Muscle of back (tissue), 3 donors: ENCODE measurements at regions not wholly inside any gene's neighbourhood (a gene's known extent, or its start where the extent isn't known, plus 50 kb on each side); places are given as distances from the start of the nearest gene placed in this dataset.
"Not testable (repeated sequence)": the region's sequence is repeated elsewhere in the genome, so short reads cannot be mapped to it uniquely, and the experiment has no call there.

Source experiments
- DNase-seq, 3 donors: peaks; one replicate each; pipeline versions ENCODE4 v3.0.0 to v3.0.0-alpha.2; 2013

DNA sequence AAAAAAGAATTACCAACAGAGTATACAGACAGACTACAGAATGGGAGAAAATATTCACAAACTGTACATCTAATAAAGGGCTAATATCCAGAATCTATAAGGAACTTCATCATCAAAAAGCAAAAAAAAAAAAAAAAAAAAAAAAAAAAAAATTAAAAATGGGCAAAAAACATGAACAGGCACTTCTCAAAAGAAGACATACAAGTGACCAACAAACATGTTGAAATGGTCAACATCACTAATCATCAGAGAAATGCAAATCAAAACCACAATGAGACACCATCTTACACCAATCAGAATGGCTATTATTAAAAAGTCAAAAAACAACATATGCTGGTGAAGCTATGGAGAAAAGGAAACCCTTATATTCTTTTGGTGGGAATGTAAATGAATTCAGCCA, 952.8 kb downstream of the LRRIQ3 start:
- not testable (repeated sequence) for DNase-seq

DNA sequence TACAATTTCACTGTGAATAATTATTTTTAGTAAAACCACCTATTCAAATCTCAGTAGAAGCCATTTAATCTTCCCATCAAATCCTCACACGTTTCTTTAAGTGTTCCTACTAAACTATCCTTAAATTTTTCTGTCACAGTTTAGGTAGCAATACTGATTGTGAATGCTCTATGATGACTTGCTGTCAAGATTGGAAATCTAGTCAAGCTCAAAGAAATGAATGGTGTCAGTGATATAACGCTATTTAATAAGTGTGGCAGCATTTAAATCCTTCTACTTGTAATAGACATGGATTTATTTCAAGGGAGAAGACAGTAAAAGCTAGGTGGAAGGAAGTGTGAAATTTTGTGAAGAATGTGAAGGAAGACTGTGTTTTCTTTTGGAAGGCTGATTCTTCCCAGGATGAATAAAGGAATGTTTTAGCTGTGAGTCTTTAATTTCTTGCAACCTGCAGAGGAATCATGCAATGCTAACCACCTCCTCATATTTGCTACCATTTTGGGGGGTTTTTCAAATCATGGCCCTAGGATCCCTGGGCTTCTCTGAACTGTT, 936.7 kb upstream of the NEGR1 start:
- DNase-seq = no peak

DNA sequence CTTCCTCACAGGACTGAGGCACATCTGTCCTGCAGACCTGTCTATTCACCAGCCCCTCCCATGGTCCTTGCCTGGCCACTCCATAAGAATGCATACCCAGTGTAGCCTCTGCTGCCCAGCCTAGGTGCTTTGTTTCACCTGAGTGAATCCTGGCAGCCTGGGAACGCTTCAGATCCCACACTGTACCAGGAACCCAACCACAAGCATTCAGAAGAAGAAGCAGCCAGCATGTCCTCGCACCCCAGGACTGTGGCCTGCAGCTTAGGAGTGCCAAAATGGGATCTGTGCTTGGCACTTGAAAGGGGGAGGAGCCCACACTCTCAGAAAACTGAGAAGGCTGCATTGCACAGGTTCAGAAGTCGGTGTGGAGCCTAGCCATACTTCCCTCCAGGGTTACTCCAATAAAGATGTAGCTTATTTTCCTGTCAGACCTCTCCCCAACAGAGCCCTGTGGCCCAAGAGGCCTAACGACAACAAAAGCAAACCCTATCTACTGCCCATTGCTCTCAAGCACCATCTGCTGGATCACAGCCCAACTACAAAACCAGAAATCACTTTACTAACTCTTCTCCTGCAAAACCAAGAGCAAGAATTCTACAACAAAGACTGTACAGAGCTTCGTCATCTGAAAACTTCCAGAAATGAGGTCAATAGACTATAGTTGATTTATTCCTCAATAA, 923.1 kb upstream of the NEGR1 start:
- no peak for DNase-seq

DNA sequence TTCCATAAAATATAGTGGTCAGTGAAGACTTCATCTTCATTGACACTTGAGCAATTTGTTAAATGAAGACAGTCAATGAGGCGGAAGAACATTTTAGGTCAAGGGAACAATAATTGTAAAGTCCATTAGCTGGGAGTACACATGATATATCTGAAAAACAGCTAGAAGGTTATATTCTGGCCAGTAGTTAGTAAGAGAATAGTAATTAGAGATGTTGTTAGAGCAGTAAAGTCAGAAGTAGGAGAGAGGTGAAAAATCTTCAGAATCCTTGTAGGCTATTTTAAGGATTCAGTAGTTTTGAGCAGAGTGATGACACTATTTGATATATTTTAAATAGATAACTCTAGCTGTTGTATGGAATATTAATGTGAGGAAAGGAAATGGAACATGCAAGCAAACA, 915.6 kb upstream of the NEGR1 start:
- DNase-seq = no peak

DNA sequence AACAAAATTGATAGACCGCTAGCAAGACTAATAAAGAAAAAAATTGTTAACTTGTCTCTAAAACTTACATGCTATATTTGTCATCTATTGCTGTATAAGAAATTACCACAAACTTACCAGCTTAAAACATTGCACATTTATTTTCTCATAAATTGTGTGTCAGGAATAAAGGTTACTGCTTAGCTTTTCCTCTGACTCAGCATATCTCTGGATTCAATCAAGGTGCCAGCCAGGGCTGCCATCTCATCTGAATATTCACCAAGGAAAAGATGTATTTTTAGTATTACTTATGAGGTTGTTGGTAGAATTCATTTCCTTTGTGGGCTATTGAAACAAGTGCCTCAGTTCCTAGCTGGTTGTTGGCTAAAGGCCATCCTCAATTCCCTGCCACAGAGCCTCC, 912.6 kb upstream of the NEGR1 start:
- no peak for DNase-seq

DNA sequence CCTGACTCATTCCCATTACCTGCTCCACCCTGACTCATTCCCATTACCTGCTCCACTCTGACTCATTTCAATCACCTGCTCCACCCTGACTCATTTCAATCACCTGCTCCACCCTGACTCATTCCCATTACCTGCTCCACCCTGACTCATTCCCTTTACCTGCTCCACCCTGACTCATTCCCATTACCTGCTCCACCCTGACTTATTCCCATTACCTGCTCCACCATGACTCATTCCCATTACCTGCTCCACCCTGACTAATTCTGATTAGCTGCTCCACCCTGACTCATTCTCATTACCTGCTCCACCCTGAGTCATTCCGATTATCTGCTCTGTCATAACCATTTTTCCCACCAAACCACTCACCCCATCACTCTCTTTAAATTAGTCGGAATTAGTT, 901.2 kb upstream of the NEGR1 start:
- DNase-seq = not testable (repeated sequence)

DNA sequence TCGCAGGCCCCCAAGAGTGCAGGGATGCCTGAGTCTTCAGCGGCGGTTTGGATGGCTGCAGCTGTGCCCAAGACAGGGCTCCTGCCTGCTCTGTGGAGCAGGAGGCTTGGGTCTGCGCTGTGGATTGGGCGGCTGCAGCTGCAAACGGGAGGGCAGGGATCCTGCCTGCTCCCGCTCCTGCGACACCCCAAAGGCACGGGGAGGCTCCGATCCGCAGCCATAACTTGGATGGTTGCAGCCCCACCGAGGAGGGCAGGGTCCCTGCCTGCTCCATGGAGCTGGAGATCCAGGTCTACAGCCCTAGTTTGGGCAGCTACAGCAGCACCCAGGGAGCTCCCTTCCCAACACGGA, 898.8 kb upstream of the NEGR1 start:
- no peak for DNase-seq

DNA sequence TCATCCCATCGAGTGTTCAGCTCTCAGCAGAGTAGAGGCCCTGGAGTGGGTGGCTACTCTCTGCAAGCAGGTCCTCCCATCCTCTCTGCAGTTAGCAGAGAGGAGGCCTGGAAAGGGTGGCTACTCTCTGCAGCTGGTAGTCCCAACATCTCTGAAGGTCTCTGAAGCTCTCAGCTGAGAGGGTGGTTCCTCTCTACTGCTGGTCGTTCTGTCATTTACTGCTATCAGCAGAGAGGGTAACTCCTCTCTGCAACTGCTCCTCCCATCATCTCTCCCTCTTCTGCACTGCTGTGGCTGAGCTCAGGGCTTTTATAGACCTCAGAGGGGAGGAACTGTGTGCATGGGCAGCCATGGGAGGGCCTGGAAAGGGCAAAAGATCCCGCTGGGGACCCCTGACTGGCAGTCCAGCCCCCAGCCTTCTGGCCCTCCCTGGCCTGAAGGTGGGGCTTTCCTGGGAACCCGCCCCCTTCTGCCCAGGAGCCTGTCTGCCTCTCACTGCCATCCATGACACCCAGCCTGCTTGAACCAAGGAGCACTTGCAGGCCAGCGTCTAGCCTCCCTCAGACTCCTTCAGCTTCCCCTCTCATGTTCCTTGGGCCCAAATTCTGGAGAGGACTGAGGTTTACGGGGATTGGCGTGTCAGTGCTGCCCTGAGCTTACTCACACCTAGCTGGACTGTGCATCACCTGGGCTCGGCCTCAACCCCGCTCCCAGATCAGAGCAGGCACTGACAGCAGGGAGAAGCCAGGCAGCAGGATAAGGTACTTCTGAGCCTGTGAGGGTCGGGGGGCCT, 898.3 kb upstream of the NEGR1 start:
- DNase-seq = no peak

DNA sequence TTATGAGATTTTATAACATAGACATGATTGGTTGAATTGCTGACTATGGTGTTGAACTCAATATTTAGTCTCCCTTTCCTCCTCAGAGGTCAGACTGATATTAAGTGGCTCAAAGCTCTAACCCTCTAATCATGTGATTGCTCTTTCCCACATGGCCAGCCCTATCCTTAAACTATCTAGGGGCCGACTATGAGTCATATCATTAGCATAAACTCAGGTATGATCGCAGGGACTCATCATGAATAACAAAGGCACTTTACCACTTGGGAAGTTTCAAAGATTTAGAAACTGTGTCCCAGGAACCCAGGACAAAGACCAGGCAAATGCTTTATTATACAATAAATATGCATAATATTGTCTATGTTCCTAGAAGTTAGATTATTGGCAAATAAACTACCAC, 894.6 kb upstream of the NEGR1 start:
- DNase-seq = no peak

DNA sequence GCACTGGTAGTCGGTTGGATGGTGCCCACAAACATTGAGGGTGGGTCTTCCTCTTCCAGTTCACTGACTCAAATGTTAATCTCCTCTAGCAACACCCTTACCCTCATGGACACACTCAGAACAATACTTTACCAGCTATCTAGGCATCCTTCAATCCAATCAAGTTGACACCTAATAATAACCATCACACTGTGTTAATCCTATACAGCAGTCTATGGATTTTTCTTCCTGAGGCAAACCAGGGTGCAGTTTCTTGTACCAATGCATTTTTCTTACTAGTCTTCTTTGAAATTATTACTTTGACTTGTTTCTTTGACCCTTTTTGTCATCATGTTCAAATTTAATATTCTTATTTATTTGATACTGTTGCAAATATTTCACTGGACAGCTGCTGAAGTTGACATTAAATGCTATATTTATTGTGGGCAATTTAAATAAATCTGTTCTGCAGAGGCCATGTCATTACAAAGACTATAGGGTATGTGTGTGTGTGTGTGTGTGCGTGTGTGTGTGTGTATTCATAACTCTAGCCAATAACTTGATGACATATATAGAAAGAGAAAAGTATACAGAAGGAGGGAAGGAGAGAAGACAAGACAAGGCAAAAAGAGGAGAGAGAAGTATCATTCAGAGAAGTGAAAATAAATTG, 884.8 kb upstream of the NEGR1 start:
- DNase-seq = no peak

DNA sequence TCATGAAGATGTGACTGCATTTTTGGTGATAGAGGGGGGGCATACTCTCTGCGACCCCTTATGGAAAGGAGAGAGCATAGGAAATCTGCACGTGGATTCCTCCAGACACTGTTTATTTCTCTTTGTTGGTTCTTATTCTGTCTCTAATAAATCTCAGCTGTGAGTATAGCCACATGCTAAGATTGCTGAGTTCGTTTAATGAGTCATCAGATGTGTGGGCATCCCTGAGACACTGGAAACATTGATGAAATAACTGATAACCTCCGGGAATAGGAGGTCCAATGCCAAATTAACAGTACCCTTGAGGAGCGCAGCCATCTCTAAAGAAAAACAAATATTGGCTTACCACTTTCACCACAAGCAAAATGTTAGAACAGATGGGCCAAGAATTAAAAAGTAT, 880.2 kb upstream of the NEGR1 start:
- DNase-seq = no peak

DNA sequence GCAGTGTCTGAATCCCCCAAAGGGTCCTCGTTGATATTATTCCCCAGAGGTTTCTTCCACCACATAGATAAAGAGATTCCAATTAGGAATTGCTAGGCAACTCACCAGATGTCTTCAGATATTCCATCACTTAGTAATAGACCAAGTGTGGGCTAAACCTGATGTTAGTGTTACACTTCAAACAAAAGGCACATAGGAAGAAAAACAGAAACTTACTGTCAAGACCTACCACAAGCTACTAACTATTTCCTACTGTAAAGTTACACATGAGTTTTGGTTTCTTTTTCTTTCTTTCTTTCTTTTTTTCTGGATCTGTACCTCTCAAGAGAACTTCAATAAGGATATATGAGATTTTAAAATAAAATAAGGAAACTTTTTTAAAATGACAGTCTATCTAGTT, 879.1 kb upstream of the NEGR1 start:
- DNase-seq = no peak

DNA sequence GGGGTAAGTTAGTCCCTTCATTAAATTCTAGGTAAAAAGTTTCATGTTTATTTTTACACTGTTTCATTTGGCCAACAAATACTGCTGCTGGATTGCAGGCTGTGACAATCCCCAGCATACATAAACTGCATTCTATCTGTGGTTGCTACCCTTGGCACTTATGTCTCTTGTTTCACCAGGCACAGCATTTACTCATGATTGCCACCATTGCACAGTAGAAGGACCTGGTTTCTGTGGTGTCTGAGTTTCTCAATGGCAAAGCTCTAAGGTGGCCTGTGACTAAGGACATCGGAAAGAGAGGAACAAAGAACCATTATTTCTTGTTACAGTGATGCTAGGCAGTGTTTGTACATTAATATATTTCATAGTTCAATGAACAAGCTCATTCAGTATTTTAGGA, 878.4 kb upstream of the NEGR1 start:
- no peak for DNase-seq

DNA sequence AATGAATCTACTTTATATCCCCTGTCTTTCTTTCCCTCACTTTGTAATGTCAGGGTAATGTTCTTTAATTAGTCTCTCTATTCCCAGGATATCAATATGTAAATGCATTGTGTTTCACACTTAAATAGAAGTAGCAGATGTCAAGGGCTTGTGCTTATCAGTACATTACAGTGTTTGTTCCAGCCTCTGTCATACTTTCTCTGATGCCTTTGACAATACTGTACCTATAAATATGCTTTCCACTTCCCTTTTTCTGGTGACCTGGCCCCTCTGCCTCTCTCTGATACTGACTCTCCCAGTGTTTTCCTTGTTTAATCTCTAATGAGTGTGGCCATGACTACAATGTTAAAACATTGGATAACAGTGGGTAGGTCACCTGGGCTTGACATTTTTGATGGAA, 862.0 kb upstream of the NEGR1 start:
- DNase-seq = no peak

DNA sequence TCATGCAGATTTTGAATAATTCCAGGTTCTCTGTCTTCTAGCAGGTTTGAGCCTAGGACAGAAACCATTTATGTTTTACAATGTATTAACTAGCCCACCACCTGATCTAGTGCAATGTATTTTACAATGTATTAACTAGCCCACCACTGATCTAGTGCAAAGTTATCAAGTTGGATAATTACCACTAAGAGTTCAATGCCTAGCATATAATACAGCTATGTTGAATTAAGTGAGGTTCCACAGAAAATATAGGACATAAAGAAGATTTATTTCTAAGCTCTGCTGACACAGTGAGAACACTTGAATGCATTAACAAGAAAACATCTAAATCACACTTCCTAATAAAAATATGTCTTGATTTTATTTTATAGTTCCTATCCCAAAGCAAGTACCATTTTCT, 854.6 kb upstream of the NEGR1 start:
- no peak for DNase-seq

DNA sequence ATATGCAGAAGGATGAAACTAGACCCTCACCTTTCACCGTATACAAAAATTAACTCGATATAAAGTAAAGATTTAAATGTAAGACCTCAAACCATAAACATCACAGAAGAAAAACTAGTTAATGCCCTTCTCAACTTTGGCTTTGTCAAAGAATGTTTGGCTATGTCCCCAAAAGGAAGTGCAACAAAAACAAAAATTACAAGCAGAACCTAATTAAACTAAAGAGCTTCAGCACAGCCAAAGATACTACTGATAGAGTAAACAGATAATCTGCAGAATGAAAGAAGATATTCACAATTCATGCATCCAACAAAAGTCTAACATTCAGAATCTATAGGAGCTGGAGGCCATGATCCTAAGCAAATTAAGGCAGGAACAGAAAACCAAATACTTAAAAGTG, 824.6 kb upstream of the NEGR1 start:
- no peak for DNase-seq

DNA sequence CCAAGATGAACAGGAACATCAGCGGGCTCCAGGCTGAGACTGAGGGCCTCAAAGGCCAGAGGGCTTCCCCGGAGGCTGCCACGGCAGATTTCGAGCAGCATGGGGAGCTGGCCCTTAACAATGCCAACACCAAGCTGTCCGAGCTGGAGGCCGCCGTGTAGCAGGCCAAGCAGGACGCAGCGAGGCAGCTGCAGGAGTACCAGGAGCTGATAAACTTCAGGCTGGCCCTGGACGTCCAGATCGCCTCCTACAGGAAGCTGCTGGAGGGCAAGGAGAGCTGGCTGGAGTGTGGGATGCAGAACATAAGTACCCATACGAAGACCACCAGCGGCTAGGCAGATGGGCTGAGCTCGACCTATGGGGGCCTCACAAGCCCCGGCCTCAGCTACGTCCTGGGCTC, 823.4 kb upstream of the NEGR1 start:
- DNase-seq = no peak

DNA sequence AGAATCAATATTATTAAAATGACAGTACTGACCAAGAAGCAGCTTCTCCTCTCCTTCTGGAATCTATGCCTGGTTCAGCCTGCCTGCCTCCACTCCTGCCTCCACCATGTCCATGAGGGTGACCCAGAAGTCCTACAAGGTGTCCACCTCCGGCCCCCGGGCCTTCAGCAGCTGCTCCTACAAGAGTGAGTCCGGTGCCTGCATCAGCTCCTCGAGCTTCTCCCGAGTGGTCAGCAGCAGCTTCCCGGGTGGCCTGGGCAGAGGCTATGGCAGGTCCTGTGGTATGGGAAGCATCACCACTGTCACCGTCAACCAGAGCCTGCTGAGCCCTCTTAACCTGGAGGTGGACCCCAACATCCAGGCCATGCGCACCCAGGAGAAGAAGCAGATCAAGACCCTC, 822.4 kb upstream of the NEGR1 start:
- no peak for DNase-seq

DNA sequence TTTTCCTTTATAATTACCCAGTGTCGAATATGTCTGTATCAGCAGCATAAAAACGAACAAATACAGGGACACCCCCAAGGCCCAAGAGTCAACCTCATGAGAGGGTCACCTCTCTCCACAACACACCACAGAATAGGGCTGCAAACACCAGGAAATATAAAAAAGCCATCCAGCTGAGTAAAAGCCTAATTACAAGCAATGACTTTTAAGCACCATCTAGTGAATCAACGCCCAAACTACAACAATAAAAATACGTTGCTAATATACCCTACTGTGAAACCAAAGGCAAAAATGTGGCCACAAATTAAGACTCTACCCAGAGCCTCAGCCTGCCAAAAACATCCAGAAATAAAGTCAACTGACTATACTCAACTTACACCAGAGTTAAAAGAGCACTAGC, 817.9 kb upstream of the NEGR1 start:
- DNase-seq = no peak

DNA sequence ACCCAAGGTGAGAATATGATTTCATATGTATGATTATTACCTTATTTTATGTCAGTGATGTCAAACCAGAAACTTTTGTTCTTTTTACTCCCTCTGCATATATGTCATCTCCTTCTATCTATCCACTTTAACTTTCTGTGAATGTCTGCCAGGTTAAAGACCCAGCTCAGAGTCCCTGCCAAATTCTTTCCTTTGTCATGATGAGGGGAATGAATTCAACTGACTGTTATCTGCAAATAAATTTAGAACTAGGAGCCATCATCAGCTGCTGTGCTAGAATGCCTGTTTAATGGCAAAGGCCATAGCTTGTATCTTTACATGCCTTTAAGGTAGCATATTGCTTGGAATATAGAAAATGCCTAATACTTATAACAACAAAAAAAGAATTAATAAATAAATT, 815.6 kb upstream of the NEGR1 start:
- no peak for DNase-seq

DNA sequence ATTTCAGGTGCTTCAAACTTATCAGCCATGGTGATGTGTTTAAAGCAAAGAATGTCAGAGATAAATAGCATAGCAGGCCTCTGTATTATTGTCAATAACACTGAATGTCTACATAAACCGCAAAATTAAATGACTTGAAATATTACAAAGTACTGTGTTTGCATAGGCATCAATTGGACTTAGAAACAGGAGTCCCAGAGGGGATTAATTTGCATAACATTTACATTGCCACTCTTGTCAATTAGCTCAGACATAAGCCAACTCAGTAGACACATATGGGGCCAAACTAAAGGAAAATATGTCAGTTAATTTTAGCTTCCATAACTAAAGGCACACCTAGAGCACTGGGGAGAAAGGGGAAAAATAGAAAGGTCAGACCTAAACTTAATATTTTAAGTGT, 814.5 kb upstream of the NEGR1 start:
- DNase-seq = no peak

DNA sequence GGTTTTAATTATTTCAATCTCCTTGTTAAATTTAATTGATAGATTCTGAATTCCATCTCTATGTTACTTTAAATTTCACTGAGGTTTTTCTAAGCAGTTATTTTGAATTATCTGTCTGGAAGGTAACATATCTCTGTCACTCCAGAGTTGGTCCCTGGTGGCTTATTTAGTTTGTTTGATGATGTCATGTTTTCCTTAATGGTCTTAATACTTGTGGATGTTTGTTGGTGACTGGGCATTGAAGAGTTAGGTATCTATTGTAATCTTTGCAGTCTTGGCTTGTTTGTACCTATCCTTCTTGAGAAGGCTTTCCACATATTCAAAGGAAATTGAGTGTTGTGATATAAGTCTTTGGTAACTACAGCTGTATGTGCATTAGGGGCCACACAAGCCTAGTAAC, 810.0 kb upstream of the NEGR1 start:
- no peak for DNase-seq

DNA sequence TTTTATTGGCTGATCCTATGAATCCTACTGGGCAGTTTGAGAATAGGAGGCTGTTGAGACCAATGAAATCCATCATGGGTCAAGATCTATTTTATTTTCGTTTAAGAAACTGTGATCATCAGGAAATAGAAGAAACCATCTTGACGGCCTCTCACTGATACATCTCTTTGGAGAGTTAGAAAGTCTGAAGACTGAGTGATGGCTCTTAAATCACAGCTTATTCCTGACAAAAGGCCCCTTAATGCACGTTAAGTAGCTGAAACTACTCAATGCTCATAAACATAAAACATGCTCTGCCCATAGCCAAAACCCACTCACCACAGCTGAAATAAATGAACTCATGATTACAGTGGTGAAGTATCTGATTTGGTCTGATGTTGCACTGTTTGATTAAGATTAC, 784.5 kb upstream of the NEGR1 start:
- DNase-seq = no peak
